ENCODE measurements at regions not wholly inside any gene's neighbourhood (a gene's known extent, or its start where the extent isn't known, plus 50 kb on each side); places are given as distances from the start of the nearest gene placed in this dataset.

GRCh38 chr3:117248153-117248552, 538.6 kb downstream of the TUSC7 start:
- Mint-ChIP-seq H3K27me3 (no peaks in the 10 kb centered on the region), H3K4me3 (no peak overlapping the region), H3K36me3 (no peaks in the 10 kb centered on the region), H3K4me1 (no peaks in the 10 kb centered on the region), H3K9me3 (peaks cover 4% of the 10 kb centered on the region), H3K27ac (no peak overlapping the region)
- POLR2A ChIA-PET: no interaction called here
- ATAC-seq (ENCODE audit: low read depth) (no peak), DNase-seq (no peak)

DNA sequence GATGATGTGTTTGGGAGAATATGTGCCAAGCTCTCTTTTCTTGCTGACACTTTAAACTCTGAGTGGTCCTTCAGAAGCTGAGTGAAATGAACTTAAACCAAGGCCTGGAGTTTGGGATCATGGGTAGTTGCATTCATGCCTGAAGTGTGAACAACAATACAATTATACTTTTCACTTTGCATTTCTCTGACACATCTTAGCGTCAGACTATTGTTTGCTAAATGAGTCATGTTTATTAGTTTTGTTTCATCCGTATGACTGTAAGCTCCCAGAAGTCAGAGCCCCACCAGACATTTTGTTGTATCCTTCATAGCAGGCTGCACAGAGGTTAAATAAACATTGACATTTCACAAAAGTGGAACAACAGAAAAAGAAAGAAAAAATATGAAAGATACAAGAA, 542.6 kb downstream of the TUSC7 start:
- no peaks in the 10 kb centered on the region for H3K36me3 Mint-ChIP-seq
- H3K27me3 Mint-ChIP-seq: no peaks in the 10 kb centered on the region
- no peaks in the 10 kb centered on the region for H3K4me1 Mint-ChIP-seq
- H3K4me3 Mint-ChIP-seq: no peak overlapping the region
- ATAC-seq (ENCODE audit: low read depth): no peak
- H3K9me3 Mint-ChIP-seq: peaks cover 4% of the 10 kb centered on the region
- no peak for DNase-seq
- no peak overlapping the region for H3K27ac Mint-ChIP-seq
- POLR2A ChIA-PET: no interaction called here

- no peak overlapping the region for H3K27ac Mint-ChIP-seq
- H3K27me3 Mint-ChIP-seq: no peaks in the 10 kb centered on the region
- POLR2A ChIA-PET: no interaction called here
- peaks cover 4% of the 10 kb centered on the region for H3K9me3 Mint-ChIP-seq
- H3K4me3 Mint-ChIP-seq: no peak overlapping the region
- ATAC-seq (ENCODE audit: low read depth): no peak
- H3K36me3 Mint-ChIP-seq: no peaks in the 10 kb centered on the region
- no peak for DNase-seq
- no peaks in the 10 kb centered on the region for H3K4me1 Mint-ChIP-seq
These were observed 543.1 kb downstream of the TUSC7 start for GRCh38 chr3:117252651-117253050.

DNA sequence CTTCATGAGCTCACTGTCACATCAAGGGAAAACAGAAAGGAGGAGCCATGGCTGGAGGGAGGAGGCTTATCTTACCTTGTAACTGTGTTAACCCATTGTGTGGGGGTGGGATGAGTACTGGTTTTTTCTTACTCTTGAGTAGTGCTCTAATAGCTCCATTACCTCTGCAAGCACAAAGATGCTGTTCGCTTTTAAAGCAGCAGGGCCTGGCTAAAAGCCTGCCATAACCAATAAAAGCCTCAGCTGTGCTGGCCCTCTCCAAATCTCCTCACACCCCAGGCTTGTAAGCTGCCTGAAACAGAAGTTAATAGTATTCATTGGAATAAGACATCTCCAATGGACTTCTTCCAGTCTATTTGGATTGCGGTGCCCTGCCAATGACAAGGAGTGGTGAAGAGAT, 544.1 kb downstream of the TUSC7 start:
- DNase-seq: no peak
- Mint-ChIP-seq H3K27ac (no peak overlapping the region), H3K4me1 (no peaks in the 10 kb centered on the region), H3K27me3 (no peaks in the 10 kb centered on the region), H3K9me3 (peaks cover 4% of the 10 kb centered on the region), H3K4me3 (no peak overlapping the region), H3K36me3 (no peaks in the 10 kb centered on the region)
- ATAC-seq (ENCODE audit: low read depth): no peak
- POLR2A ChIA-PET: no interaction called here

- POLR2A ChIA-PET: no interaction called here
- peaks cover 3% of the 10 kb centered on the region for H3K9me3 Mint-ChIP-seq
These were observed 545.4 kb downstream of the TUSC7 start for GRCh38 chr3:117254985-117255384.

DNA sequence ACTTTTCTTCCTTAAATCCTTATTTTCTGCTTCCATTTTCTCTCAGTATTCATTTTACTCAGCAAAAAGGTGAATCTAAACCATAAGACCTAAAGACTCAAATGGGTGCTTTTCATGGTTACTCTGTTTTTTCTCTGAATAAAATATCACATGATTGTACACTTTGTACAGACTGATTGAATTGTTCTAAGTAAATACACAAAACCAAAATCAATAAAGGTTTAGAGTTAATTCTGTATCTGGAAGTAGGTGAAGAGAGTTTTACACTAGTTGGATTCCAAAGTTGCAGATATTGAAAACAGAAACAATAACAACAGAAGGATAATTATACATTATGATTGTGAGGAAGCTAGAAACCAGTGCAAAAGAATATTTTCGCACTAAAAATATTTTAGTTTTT, 546.2 kb downstream of the TUSC7 start:
- H3K9me3 Mint-ChIP-seq: peaks cover 1% of the 10 kb centered on the region
- H3K4me3 Mint-ChIP-seq: no peak overlapping the region
- POLR2A ChIA-PET: no interaction called here
- H3K27me3 Mint-ChIP-seq: no peaks in the 10 kb centered on the region
- no peaks in the 10 kb centered on the region for H3K4me1 Mint-ChIP-seq
- ATAC-seq (ENCODE audit: low read depth) (no peak), DNase-seq (no peak)
- no peak overlapping the region for H3K27ac Mint-ChIP-seq
- no peaks in the 10 kb centered on the region for H3K36me3 Mint-ChIP-seq

More at GRCh38 chr3:117254985-117255384, 545.4 kb downstream of the TUSC7 start:
- ATAC-seq (ENCODE audit: low read depth) (no peak), DNase-seq (no peak)
- Mint-ChIP-seq H3K4me3 (no peak overlapping the region), H3K36me3 (no peaks in the 10 kb centered on the region), H3K27ac (no peak overlapping the region), H3K27me3 (no peaks in the 10 kb centered on the region), H3K4me1 (no peaks in the 10 kb centered on the region)

DNA sequence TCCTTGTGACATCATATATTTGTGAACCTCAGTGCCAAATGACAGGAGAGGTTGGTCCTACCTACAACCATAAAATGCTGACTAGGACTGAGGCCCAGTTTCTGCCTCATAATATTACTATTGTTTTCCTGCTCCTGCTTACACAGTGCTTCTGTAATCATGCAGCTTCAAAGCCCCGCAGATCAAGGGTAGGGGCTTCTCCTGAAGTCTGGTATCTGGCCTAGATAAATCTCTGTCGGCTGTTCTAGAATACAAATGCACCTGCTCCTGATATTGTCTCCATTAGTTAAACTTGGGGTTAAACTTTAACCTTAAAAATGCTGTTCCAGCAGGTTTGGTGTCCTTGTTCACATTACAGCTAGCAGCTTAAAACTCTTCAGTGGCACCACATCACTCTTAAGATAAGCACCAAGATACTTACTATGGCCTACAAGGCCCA, 552.4 kb downstream of the TUSC7 start:
- H3K4me1 Mint-ChIP-seq: no peaks in the 10 kb centered on the region

GRCh38 chr3:117263270-117263669, 553.7 kb downstream of the TUSC7 start:
- Mint-ChIP-seq H3K36me3 (no peaks in the 10 kb centered on the region), H3K9me3 (peaks cover 1% of the 10 kb centered on the region), H3K4me1 (no peaks in the 10 kb centered on the region), H3K27me3 (no peaks in the 10 kb centered on the region), H3K27ac (no peak overlapping the region), H3K4me3 (no peak overlapping the region)
- POLR2A ChIA-PET: no interaction called here
- ATAC-seq (ENCODE audit: low read depth) (no peak), DNase-seq (no peak)

More for the DNA sequence above, 552.4 kb downstream of the TUSC7 start:
- no peak for DNase-seq
- POLR2A ChIA-PET: no interaction called here
- H3K4me3 Mint-ChIP-seq: no peak overlapping the region
- H3K36me3 Mint-ChIP-seq: no peaks in the 10 kb centered on the region
- no peaks in the 10 kb centered on the region for H3K27me3 Mint-ChIP-seq
- no peak overlapping the region for H3K27ac Mint-ChIP-seq
- no peak for ATAC-seq (ENCODE audit: low read depth)
- H3K9me3 Mint-ChIP-seq: peaks cover 1% of the 10 kb centered on the region

DNA sequence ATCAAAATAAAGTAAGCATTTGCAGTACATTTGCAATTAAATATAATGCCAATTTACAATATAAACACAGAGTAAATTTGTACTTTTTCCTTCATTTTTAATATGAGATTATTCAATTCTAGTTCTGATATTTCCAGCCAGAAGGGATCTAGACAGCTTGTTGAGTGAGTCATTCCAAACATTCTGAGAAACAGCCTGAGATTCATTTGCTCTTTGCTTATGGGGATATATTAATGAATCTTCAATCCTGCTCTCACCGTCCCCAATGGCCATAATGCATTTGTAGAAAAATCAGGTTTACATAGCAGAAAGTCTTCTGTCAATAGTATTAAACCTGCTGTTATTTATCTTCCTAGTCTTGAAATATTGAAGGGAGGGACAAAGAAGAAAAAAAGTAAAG, 554.2 kb downstream of the TUSC7 start:
- Mint-ChIP-seq H3K27ac (no peak overlapping the region), H3K9me3 (peaks cover 1% of the 10 kb centered on the region), H3K4me3 (no peak overlapping the region), H3K4me1 (no peaks in the 10 kb centered on the region), H3K27me3 (no peaks in the 10 kb centered on the region), H3K36me3 (no peaks in the 10 kb centered on the region)
- ATAC-seq (ENCODE audit: low read depth): no peak
- no peak for DNase-seq
- POLR2A ChIA-PET: no interaction called here

DNA sequence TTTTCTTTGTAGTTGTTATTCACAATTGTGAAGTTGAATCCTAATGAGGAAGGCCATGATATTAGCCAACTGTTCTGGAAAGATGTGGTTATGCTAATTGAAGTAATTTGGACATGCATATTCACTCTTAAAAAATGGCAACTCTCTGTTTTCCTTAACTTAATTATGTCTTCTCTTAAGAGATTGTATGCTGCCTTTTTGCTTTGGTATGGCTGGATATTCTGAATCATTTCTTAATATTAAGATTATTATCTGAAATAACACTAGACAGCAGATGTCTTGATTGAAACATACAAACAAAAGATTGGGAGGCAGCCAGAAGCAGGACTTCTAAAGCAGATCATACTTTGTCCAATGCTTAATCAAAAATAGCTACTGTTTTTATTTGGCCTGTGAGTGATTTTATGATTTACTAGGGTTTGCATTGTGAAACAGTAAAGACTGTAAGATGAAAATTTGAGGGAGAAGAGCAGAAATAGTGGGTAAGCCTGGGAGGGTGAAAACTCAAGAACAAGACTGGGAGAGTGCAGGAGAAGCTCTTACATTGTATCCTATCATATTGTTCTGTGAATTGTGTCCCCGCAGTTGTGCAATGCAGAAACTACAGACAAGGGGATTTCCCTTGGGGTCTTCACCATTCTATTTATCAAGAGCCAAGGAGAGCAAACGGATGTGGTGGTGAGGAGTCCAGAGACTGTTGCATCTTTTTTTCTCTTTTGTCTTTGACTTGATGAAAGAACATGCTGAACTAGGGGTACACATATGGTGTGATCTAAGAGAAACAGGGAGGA, 554.8 kb downstream of the TUSC7 start:
- peaks cover 1% of the 10 kb centered on the region for H3K9me3 Mint-ChIP-seq
- H3K27me3 Mint-ChIP-seq: no peaks in the 10 kb centered on the region
- no peaks in the 10 kb centered on the region for H3K36me3 Mint-ChIP-seq
- H3K4me1 Mint-ChIP-seq: no peaks in the 10 kb centered on the region
- no peak overlapping the region for H3K4me3 Mint-ChIP-seq
- POLR2A ChIA-PET: no interaction called here
- no peak overlapping the region for H3K27ac Mint-ChIP-seq
- ATAC-seq (ENCODE audit: low read depth): no peak
- no peak for DNase-seq

- Mint-ChIP-seq H3K27me3 (no peaks in the 10 kb centered on the region), H3K4me3 (no peak overlapping the region), H3K27ac (no peak overlapping the region), H3K9me3 (peaks cover 1% of the 10 kb centered on the region), H3K4me1 (no peaks in the 10 kb centered on the region), H3K36me3 (no peaks in the 10 kb centered on the region)
- no peak for DNase-seq
- POLR2A ChIA-PET: no interaction called here
- ATAC-seq (ENCODE audit: low read depth): no peak
These were observed 557.2 kb downstream of the TUSC7 start for GRCh38 chr3:117266806-117267205.

GRCh38 chr3:117268318-117268717, 558.7 kb downstream of the TUSC7 start:
- H3K27me3 Mint-ChIP-seq: no peaks in the 10 kb centered on the region
- H3K4me3 Mint-ChIP-seq: no peak overlapping the region

GRCh38 chr3:117272274-117272673, 562.7 kb downstream of the TUSC7 start:
- Mint-ChIP-seq H3K4me1 (no peaks in the 10 kb centered on the region), H3K36me3 (no peaks in the 10 kb centered on the region), H3K4me3 (no peak overlapping the region), H3K27ac (no peak overlapping the region), H3K9me3 (no peaks in the 10 kb centered on the region), H3K27me3 (no peaks in the 10 kb centered on the region)
- no peak for ATAC-seq (ENCODE audit: low read depth)
- POLR2A ChIA-PET: no interaction called here
- DNase-seq: no peak

More at GRCh38 chr3:117268318-117268717, 558.7 kb downstream of the TUSC7 start:
- POLR2A ChIA-PET: no interaction called here
- Mint-ChIP-seq H3K9me3 (no peaks in the 10 kb centered on the region), H3K36me3 (no peaks in the 10 kb centered on the region), H3K4me1 (no peaks in the 10 kb centered on the region), H3K27ac (no peak overlapping the region)
- no peak for DNase-seq
- no peak for ATAC-seq (ENCODE audit: low read depth)

DNA sequence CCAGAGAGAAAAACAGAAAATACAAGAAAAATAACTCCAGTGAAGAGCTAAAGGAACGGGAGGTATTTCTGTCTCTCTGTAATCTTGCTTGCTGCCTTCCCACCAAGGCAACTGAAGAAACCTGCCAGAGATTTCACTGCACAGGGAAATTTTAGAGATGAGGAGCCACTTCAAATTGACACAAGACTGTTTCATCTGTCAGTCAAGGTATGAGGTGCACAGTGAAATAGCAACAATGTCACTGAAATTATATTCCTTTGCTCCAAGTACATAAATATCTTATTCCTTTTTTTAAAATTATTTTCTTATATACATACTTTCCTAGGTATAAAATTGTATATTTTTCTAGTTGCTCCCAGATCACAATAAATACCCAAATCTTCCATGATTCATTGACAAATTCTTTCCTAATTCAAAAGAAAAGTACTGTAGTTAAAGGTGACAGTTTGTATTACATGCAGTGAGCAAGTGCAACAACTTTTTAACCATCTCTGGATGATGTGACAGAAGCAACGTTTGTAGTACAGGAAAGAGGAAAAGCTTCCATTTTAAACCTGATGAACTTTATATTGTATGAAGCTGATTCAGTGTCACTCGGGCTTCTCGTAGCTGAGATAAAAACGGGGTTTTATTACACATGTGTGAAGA, 563.4 kb downstream of the TUSC7 start:
- Mint-ChIP-seq H3K4me1 (no peaks in the 10 kb centered on the region), H3K27ac (no peak overlapping the region)
- POLR2A ChIA-PET: no interaction called here

More for the DNA sequence above, 563.4 kb downstream of the TUSC7 start:
- no peak overlapping the region for H3K4me3 Mint-ChIP-seq
- H3K9me3 Mint-ChIP-seq: no peaks in the 10 kb centered on the region
- H3K27me3 Mint-ChIP-seq: no peaks in the 10 kb centered on the region
- H3K36me3 Mint-ChIP-seq: no peaks in the 10 kb centered on the region
- DNase-seq: no peak
- ATAC-seq (ENCODE audit: low read depth): no peak
